Body of pancreas (tissue), 4 donors: ENCODE measurements at regions not wholly inside any gene's neighbourhood (a gene's known extent, or its start where the extent isn't known, plus 50 kb on each side); places are given as distances from the start of the nearest gene placed in this dataset.

Experiments
- POLR2A ChIP-seq, 3 donors: fragments of 450-650 bp; IDR thresholded peaks; one replicate each; pipeline ENCODE4 v1.6.1; 2016; ENCODE audit warnings: antibody characterized with exemption in 3 of 3, mild to moderate bottlenecking in 2 of 3
- TF ChIP-seq, protein P1 (sequence below), 7 experiments: fragments of 450-650 bp in 4 of 7; fragments of 200-600 bp in 3 of 7; sonication (generic) in 3 of 7; IDR thresholded peaks; one replicate each; pipeline ENCODE4 v1.5.1; 2016 to 2019; ENCODE audit warnings: antibody characterized with exemption in 7 of 7

DNA sequence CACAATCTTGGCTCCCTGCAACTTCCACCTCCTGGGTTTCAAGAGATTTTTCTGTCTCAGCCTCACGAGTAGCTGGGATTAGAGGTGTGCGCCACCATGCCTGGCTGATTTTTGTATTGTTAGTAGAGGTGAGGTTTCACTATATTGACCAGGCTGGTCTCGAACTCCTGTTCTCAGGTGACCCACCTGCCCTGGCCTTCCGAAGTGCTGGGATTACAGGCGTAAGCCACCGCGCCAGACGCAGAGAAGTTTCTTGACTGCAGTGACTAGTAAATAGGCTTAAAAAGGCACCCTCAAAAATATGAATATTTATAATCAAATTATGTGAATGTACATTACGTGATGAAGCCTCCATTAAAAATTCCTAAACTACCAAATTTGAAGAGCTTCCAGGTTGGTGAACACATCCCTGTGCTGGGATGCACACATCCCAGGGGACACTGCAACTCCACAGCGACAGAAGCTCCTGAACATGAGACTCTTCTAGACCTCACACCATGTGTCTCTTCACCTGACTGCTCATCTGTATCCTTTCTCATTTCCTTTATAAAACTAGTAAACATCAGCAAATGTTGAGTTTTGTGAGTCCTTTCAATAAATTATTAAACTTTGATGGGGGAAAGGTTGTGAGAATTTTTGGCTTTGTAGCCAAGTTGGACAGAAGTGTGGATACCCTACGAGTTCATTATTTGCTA is 203.3 kb upstream of the SPOPL start:
- TF ChIP-seq POLR2A (IDR thresholded peaks at IDR 0.05), result no peak
- TF ChIP-seq, protein P1, sequence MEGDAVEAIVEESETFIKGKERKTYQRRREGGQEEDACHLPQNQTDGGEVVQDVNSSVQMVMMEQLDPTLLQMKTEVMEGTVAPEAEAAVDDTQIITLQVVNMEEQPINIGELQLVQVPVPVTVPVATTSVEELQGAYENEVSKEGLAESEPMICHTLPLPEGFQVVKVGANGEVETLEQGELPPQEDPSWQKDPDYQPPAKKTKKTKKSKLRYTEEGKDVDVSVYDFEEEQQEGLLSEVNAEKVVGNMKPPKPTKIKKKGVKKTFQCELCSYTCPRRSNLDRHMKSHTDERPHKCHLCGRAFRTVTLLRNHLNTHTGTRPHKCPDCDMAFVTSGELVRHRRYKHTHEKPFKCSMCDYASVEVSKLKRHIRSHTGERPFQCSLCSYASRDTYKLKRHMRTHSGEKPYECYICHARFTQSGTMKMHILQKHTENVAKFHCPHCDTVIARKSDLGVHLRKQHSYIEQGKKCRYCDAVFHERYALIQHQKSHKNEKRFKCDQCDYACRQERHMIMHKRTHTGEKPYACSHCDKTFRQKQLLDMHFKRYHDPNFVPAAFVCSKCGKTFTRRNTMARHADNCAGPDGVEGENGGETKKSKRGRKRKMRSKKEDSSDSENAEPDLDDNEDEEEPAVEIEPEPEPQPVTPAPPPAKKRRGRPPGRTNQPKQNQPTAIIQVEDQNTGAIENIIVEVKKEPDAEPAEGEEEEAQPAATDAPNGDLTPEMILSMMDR (IDR thresholded peaks at IDR 0.05), result no peak
